ENCODE measurements at regions not wholly inside any gene's neighbourhood (a gene's known extent, or its start where the extent isn't known, plus 50 kb on each side); places are given as distances from the start of the nearest gene placed in this dataset.

GRCh38 chr3:163684651-163685050 is 1393.6 kb downstream of the SI start:
- peaks cover 0 to 5% (median 0%) of the 10 kb centered on the region in 3 donors for H3K9me3 ChIP-seq
- 35 to 67% methylated on average over 2 of the region's 2 CpGs for whole genome bisulfite sequencing, 2 donors
- no peak overlapping the region for H3K27ac ChIP-seq
- H3K4me3 ChIP-seq, result no peak overlapping the region
- TF ChIP-seq, protein P1, sequence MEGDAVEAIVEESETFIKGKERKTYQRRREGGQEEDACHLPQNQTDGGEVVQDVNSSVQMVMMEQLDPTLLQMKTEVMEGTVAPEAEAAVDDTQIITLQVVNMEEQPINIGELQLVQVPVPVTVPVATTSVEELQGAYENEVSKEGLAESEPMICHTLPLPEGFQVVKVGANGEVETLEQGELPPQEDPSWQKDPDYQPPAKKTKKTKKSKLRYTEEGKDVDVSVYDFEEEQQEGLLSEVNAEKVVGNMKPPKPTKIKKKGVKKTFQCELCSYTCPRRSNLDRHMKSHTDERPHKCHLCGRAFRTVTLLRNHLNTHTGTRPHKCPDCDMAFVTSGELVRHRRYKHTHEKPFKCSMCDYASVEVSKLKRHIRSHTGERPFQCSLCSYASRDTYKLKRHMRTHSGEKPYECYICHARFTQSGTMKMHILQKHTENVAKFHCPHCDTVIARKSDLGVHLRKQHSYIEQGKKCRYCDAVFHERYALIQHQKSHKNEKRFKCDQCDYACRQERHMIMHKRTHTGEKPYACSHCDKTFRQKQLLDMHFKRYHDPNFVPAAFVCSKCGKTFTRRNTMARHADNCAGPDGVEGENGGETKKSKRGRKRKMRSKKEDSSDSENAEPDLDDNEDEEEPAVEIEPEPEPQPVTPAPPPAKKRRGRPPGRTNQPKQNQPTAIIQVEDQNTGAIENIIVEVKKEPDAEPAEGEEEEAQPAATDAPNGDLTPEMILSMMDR (IDR thresholded peaks at IDR 0.05), result no peak
- TF ChIP-seq POLR2A (IDR thresholded peaks at IDR 0.05), result no peak
- intact Hi-C loops (cut with DNase I), result no loop called here
- H3K36me3 ChIP-seq (replicated peaks in 1 of 2; ENCODE audit: insufficient read depth in 1 of 2, low read depth in 2 of 2), result no peaks in the 10 kb centered on the region
- no peaks in the 10 kb centered on the region for H3K27me3 ChIP-seq
- ATAC-seq (no peak), DNase-seq (no peak)
- no peaks in the 10 kb centered on the region for H3K4me1 ChIP-seq

DNA sequence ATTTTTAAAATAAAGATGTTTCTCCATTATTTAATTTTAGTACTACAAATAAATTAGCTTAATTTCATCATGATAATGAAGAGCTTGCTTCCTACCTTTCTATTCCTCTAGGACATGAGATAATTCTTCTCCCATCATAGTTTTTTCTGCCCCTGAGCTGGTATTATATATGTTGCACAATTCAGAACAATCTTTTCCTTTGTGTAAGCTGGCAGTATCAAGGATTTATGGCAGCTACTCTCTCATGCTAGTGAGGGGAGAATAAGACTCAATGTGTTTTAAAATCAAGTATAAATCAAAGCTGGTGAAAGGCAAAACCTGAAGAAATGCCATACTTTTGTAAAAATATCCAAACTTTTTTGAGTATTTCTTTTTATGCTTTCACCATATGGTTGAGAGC is 1405.3 kb downstream of the SI start:
- H3K4me3 ChIP-seq, result no peak overlapping the region
- H3K27me3 ChIP-seq, result no peaks in the 10 kb centered on the region
- H3K27ac ChIP-seq, result no peak overlapping the region
- no peaks in the 10 kb centered on the region for H3K9me3 ChIP-seq
- no peak for DNase-seq
- H3K36me3 ChIP-seq (replicated peaks in 1 of 2; ENCODE audit: insufficient read depth in 1 of 2, low read depth in 2 of 2), result no peaks in the 10 kb centered on the region
- intact Hi-C loops (cut with DNase I), result no loop called here
- TF ChIP-seq POLR2A (IDR thresholded peaks at IDR 0.05), result no peak
- TF ChIP-seq, protein P1 (IDR thresholded peaks at IDR 0.05), result no peak
- H3K4me1 ChIP-seq, result no peaks in the 10 kb centered on the region
- no peak for ATAC-seq

DNA sequence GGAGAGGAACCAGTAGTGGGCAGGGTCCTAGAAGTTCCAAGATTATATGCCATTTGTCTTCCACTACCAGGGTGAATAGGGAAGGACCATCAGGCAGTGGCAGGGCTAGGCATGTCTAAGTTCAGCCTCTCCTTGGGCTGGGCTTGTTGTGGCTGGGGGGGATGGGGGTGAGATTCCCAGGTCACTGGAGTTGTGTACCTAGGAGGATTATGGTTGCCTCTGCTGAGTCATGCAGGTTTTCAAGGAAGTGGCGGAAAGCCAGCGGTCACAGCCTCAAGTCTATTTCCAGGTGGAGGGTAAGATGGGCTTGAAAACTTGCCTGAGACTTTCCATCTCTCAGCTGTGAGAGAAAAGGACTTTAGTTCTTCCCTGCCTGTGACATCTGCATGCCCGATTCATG is 1407.1 kb downstream of the SI start:
- ATAC-seq, result no peak
- intact Hi-C loops (cut with DNase I), result no loop called here
- no peak for DNase-seq
- Histone ChIP-seq H3K27me3 (no peaks in the 10 kb centered on the region), H3K9me3 (no peaks in the 10 kb centered on the region), H3K4me3 (no peak overlapping the region), H3K4me1 (no peaks in the 10 kb centered on the region), H3K36me3 (replicated peaks in 1 of 2; ENCODE audit: insufficient read depth in 1 of 2, low read depth in 2 of 2) (no peaks in the 10 kb centered on the region), H3K27ac (no peak overlapping the region)
- no peak for TF ChIP-seq POLR2A (IDR thresholded peaks at IDR 0.05)
- TF ChIP-seq, protein P1 (IDR thresholded peaks at IDR 0.05), result no peak
- 88 to 90% methylated on average over 3 of the region's 3 CpGs for WGBS, 2 donors

DNA sequence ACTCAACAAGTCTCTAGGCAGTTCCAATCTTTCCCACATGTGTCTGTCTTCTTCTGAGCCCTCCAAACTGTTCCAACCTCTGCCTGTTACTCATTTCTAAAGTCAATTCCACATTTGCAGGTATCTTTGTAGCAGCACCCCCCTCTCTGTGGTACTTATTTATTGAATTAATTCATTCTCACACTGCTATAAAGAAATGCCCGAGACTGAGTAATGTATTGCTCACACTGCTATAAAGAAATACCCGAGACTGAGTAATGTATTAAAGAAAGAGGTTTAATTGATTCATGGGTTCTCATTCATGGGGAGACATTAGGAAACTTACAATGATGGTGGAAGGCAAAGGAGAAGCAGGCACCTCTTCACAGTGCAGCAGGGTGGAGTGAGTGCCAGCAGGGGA is 1413.8 kb downstream of the SI start:
- 60 to 78% methylated on average over 2 of the region's 2 CpGs for WGBS, 2 donors
- Histone ChIP-seq H3K27me3 (no peaks in the 10 kb centered on the region), H3K9me3 (no peaks in the 10 kb centered on the region), H3K4me1 (no peaks in the 10 kb centered on the region), H3K36me3 (replicated peaks in 1 of 2; ENCODE audit: insufficient read depth in 1 of 2, low read depth in 2 of 2) (no peaks in the 10 kb centered on the region), H3K4me3 (no peak overlapping the region), H3K27ac (no peak overlapping the region)
- DNase-seq (no peak), ATAC-seq (no peak)
- TF ChIP-seq, protein P1 (IDR thresholded peaks at IDR 0.05), result no peak
- TF ChIP-seq POLR2A (IDR thresholded peaks at IDR 0.05), result no peak
- intact Hi-C loops (cut with DNase I), result no loop called here

- H3K27ac ChIP-seq, result no peak overlapping the region
- WGBS, 2 donors, result 75 to 82% methylated on average over 2 of the region's 2 CpGs
- intact Hi-C loops (cut with DNase I), result no loop called here
These were observed 1421.2 kb downstream of the SI start for GRCh38 chr3:163657088-163657487.

More at GRCh38 chr3:163657088-163657487, 1421.2 kb downstream of the SI start:
- Histone ChIP-seq H3K4me3 (no peak overlapping the region), H3K36me3 (replicated peaks in 1 of 2; ENCODE audit: insufficient read depth in 1 of 2, low read depth in 2 of 2) (no peaks in the 10 kb centered on the region), H3K27me3 (no peaks in the 10 kb centered on the region), H3K9me3 (no peaks in the 10 kb centered on the region), H3K4me1 (no peaks in the 10 kb centered on the region)
- no peak for TF ChIP-seq POLR2A (IDR thresholded peaks at IDR 0.05)
- TF ChIP-seq, protein P1 (IDR thresholded peaks at IDR 0.05), result no peak
- ATAC-seq (no peak), DNase-seq (no peak)
